ENCODE measurements at regions not wholly inside any gene's neighbourhood (a gene's known extent, or its start where the extent isn't known, plus 50 kb on each side); places are given as distances from the start of the nearest gene placed in this dataset.

DNA sequence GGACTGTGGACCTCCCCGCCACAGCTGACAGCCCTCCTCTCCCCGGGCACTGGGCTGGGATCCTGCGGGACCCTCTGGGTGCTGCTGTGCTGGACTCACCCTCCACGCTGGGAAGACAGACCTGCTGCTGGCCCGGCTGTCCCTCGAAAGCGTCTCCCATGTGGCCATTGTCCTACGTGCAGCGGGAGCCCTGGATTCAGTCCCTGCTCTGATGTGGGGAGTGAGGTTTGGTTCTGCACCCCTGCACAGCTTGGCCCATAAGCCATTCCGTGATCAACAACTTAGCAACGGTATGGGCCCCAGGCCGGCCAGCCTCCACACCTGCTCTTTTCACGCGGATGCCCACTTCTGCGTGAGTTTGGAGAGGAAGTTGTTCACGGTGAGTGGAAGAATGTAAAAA lies 195.2 kb downstream of the TEX29 start:
- Mint-ChIP-seq H3K4me1 (ENCODE audit: low read depth) (no peaks in the 10 kb centered on the region), H3K27ac (no peak overlapping the region), H3K4me3 (ENCODE audit: low read depth) (no peak overlapping the region), H3K9me3 (ENCODE audit: low read depth) (no peaks in the 10 kb centered on the region), H3K36me3 (ENCODE audit: insufficient read depth) (no peaks in the 10 kb centered on the region), H3K27me3 (peaks cover 58% of the 10 kb centered on the region)
- TF ChIP-seq, protein P1, sequence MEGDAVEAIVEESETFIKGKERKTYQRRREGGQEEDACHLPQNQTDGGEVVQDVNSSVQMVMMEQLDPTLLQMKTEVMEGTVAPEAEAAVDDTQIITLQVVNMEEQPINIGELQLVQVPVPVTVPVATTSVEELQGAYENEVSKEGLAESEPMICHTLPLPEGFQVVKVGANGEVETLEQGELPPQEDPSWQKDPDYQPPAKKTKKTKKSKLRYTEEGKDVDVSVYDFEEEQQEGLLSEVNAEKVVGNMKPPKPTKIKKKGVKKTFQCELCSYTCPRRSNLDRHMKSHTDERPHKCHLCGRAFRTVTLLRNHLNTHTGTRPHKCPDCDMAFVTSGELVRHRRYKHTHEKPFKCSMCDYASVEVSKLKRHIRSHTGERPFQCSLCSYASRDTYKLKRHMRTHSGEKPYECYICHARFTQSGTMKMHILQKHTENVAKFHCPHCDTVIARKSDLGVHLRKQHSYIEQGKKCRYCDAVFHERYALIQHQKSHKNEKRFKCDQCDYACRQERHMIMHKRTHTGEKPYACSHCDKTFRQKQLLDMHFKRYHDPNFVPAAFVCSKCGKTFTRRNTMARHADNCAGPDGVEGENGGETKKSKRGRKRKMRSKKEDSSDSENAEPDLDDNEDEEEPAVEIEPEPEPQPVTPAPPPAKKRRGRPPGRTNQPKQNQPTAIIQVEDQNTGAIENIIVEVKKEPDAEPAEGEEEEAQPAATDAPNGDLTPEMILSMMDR (IDR thresholded peaks at IDR 0.05; ENCODE audit: unreplicated experiment), result no peak
- DNase-seq (ENCODE audit: low spot score, unreplicated experiment), result no peak

DNA sequence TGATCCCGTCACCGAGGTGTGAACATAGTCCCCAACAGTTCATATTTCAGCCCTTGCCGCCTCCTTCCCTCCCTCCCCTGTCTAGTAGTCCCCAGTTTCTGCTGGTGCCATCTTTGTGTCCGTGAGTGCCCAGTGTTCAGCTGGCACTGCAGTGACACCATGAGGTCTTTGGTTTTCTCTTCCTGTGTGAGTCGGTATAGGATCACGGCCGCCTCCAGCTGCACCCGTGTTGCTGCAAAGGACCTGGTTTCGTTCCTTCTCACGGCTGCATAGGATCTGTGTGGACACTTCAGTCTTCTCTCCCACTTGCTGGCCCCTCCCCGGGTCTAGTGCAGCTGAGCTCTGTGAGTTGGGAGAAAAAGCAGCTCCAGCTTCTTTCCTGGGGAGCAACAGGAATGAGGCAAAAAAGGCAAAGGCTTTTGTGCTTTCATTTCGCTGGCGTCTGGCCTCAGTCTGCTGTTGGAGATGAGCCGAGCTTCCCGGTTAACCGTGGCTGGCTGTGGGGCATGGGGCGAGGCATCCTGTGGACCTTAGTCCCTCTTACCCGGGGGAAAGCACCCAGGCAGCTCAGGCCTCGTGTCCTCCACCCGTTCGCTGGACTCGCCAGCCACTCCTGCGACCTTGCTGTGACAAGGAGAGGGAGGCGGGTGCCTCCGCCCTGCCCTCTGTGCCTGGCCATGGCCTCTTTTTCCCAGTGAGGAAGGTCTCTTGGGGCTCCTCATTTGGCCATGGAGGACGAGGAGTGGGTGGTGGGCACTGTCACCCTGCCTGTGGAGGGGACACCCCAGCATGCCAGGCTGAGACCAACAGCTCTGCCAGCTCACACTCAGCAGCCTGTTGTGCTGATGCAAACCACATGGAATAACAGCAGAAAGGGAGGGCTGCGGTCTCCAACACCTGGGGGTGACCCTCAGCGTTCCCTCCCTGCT lies 196.5 kb downstream of the TEX29 start:
- H3K36me3 Mint-ChIP-seq (ENCODE audit: insufficient read depth), result no peaks in the 10 kb centered on the region
- no peak overlapping the region for H3K27ac Mint-ChIP-seq
- H3K4me3 Mint-ChIP-seq (ENCODE audit: low read depth), result no peak overlapping the region
- no peaks in the 10 kb centered on the region for H3K4me1 Mint-ChIP-seq (ENCODE audit: low read depth)
- H3K9me3 Mint-ChIP-seq (ENCODE audit: low read depth), result no peaks in the 10 kb centered on the region
- TF ChIP-seq, protein P1 (IDR thresholded peaks at IDR 0.05; ENCODE audit: unreplicated experiment), result no peak
- H3K27me3 Mint-ChIP-seq, result peaks cover 61% of the 10 kb centered on the region
- no peak for DNase-seq (ENCODE audit: low spot score, unreplicated experiment)

DNA sequence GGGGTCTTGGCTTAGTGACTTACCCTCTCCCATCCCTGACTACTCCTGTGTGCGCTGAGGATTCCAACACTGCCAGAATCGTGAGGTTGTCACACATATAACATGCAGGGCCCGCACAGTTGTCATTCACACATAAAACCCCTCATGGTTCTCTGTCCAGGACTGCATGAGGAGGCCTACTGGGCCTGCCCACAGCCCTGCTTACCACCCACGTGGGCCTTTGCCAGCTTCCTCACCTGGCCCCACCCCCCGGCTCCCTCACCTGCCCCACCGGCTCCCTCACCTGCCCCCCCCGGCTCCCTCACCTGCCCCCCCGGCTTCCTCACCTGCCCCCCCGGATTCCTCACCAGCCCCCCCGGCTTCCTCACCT lies 197.2 kb downstream of the TEX29 start:
- TF ChIP-seq, protein P1 (IDR thresholded peaks at IDR 0.05; ENCODE audit: unreplicated experiment), result no peak
- Mint-ChIP-seq H3K27ac (no peak overlapping the region), H3K4me1 (ENCODE audit: low read depth) (no peaks in the 10 kb centered on the region), H3K4me3 (ENCODE audit: low read depth) (no peak overlapping the region), H3K9me3 (ENCODE audit: low read depth) (no peaks in the 10 kb centered on the region), H3K36me3 (ENCODE audit: insufficient read depth) (no peaks in the 10 kb centered on the region), H3K27me3 (peaks cover 63% of the 10 kb centered on the region)
- no peak for DNase-seq (ENCODE audit: low spot score, unreplicated experiment)

DNA sequence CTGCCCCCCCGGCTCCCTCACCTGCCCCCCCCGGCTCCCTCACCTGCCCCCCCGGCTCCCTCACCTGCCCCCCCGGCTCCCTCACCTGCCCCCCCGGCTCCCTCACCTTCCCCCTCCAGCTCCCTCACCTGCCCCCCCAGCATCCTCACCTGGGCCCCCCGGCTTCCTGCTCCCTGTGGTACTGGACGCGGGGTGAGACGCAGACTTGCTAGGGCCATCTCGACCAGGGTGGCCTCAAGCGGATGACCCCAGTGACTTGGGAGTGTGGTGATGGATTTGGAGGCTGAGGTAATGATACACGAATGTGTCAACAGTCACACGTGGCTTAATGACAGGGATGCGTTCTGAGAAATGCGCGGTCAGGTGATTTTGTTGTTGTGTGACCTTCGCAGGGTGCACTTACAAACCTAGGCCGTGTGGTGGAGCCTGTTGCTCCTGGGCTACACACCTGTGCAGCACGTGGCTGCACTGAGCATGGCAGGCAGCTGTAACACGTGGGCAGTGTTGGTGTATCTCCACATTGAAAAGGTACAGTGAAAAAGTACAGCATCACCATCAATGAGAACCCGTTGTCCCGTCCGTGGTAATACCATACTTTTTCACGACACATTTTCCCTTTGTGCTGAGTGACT lies 197.8 kb downstream of the TEX29 start:
- Mint-ChIP-seq H3K4me1 (ENCODE audit: low read depth) (no peaks in the 10 kb centered on the region), H3K36me3 (ENCODE audit: insufficient read depth) (no peaks in the 10 kb centered on the region), H3K27me3 (peaks cover 61% of the 10 kb centered on the region), H3K27ac (peak overlapping the region; percentile 89), H3K4me3 (ENCODE audit: low read depth) (no peak overlapping the region), H3K9me3 (ENCODE audit: low read depth) (no peaks in the 10 kb centered on the region)
- TF ChIP-seq, protein P1 (IDR thresholded peaks at IDR 0.05; ENCODE audit: unreplicated experiment), result peak; percentile 51
- DNase-seq (ENCODE audit: low spot score, unreplicated experiment), result no peak

DNA sequence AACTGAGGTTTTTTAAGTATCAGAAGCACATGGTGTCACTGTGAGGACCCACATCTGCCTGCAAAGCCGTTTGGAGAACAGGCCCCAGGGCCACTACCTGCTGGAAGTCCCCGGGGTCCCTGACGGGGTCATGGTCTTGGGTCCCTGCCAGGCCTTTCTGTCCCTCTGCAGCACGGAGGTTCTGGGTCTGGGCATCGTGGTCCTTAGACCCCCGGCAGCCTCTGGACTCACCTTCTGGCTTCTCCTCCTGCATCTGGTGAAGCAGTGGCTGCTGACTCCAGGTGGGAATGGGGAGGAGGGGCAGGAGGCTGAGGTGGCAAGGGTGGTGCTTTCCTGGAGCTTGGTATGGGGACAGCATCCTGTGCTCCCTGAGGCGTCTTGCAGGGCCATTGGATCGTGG lies 198.6 kb downstream of the TEX29 start:
- TF ChIP-seq, protein P1 (IDR thresholded peaks at IDR 0.05; ENCODE audit: unreplicated experiment), result no peak
- no peak overlapping the region for H3K4me3 Mint-ChIP-seq (ENCODE audit: low read depth)

More for the DNA sequence above, 198.6 kb downstream of the TEX29 start:
- no peak overlapping the region for H3K27ac Mint-ChIP-seq
- peaks cover 59% of the 10 kb centered on the region for H3K27me3 Mint-ChIP-seq
- no peaks in the 10 kb centered on the region for H3K9me3 Mint-ChIP-seq (ENCODE audit: low read depth)
- DNase-seq (ENCODE audit: low spot score, unreplicated experiment), result no peak
- no peaks in the 10 kb centered on the region for H3K36me3 Mint-ChIP-seq (ENCODE audit: insufficient read depth)
- H3K4me1 Mint-ChIP-seq (ENCODE audit: low read depth), result no peaks in the 10 kb centered on the region

Data from progenitor cell of endocrine pancreas (in vitro differentiated cells).